ENCODE measurements at regions not wholly inside any gene's neighbourhood (a gene's known extent, or its start where the extent isn't known, plus 50 kb on each side); places are given as distances from the start of the nearest gene placed in this dataset.
A peak's percentile ranks its signal among the peaks of the same experiment; 100 is the strongest.

DNA sequence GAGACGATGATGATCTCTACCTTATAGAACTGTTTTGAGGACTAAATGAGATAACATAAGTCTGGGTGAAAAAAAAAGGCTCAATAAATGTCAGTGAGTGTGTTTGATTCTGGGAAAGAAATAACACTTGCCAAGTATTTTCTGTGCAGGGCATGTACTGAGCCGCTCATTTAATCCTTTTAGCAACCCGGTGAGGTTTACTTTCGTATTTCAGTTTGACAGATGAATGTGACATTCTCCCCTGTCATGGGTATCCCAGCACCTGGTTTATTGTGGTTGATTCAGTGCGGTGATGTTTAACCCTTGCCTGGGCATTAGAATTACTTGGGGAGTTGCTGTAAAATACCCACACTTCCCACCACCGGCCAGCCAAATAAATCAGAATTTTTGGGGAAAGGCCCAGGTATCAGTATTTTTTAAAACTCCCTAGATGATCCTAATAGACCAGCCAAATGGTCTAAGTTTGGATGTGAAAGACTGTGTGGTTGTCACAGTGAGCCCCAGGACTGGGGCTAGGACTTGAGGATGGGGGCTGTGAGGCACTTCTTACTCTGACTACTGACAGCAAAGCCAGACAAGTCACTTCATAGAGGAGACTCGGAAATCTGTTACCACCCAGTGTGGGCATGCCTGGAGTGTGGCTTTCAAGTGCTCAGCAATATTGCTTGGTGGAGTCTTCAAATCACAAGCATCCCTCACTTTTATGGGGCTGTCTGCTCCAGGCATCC lies 100.2 kb upstream of the KCNG1 start:
- Mint-ChIP-seq H3K9me3 (no peaks in the 10 kb centered on the region), H3K27ac (no peak overlapping the region), H3K27me3 (ENCODE audit: low read depth) (no peaks in the 10 kb centered on the region), H3K4me1 (peaks cover 62% of the 10 kb centered on the region), H3K36me3 (no peaks in the 10 kb centered on the region), H3K4me3 (no peak overlapping the region)
- TF ChIP-seq, protein P1, sequence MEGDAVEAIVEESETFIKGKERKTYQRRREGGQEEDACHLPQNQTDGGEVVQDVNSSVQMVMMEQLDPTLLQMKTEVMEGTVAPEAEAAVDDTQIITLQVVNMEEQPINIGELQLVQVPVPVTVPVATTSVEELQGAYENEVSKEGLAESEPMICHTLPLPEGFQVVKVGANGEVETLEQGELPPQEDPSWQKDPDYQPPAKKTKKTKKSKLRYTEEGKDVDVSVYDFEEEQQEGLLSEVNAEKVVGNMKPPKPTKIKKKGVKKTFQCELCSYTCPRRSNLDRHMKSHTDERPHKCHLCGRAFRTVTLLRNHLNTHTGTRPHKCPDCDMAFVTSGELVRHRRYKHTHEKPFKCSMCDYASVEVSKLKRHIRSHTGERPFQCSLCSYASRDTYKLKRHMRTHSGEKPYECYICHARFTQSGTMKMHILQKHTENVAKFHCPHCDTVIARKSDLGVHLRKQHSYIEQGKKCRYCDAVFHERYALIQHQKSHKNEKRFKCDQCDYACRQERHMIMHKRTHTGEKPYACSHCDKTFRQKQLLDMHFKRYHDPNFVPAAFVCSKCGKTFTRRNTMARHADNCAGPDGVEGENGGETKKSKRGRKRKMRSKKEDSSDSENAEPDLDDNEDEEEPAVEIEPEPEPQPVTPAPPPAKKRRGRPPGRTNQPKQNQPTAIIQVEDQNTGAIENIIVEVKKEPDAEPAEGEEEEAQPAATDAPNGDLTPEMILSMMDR (IDR thresholded peaks at IDR 0.05; ENCODE audit: unreplicated experiment) = no peak
- DNase-seq (ENCODE audit: low spot score in 2 of 2, unreplicated experiment in 2 of 2) = no peak

DNA sequence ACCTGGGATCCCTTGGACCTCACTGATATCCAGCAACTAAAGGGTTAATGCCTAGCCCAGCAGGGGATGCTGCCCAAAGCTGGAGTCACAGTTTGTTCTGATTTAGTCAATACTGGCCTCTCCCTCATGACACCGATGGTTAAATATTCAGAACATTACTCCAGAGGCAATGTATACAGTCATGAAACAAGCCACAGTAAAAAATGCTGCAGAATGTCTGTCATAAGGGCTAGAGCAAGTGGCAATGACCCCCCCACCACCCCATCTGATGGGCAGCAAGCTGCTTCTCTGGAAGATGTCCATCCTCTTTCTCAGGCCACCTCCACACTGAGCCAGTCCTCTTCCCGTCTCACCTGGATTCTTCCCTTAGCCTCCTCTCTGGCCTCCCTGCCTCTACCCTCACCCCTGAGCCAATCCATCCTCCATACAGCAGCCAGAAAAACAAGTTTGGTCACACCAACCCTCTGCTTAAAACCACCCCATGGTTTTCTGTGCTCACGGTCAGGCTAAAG lies 99.0 kb upstream of the KCNG1 start:
- Mint-ChIP-seq H3K4me3 (no peak overlapping the region), H3K4me1 (peaks cover 69% of the 10 kb centered on the region), H3K27ac (peak overlapping the region; percentile 5), H3K27me3 (ENCODE audit: low read depth) (no peaks in the 10 kb centered on the region), H3K9me3 (no peaks in the 10 kb centered on the region), H3K36me3 (no peaks in the 10 kb centered on the region)
- TF ChIP-seq, protein P1 (IDR thresholded peaks at IDR 0.05; ENCODE audit: unreplicated experiment) = no peak
- no peak for DNase-seq (ENCODE audit: low spot score in 2 of 2, unreplicated experiment in 2 of 2)

DNA sequence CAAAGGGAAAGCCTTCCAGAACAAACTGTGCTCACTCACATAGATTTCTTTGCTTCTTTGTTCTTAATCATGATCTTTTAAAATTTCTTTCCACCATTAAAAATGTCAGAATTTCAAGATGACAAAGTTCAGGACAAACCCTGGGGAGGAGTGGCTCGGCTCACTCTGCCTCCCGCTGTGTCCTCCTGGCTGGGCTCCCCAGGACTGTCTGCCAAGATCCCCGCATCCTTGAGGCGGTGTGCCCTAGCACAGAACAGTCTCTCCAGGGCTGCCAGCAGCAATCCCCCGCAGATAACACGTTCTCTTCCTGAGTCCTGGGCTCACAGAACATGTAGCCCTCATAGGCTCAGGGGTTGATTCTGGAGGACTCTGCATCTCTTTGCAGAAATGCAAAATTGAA lies 98.4 kb upstream of the KCNG1 start:
- Mint-ChIP-seq H3K4me3 (no peak overlapping the region), H3K9me3 (no peaks in the 10 kb centered on the region), H3K4me1 (peaks cover 67% of the 10 kb centered on the region), H3K36me3 (no peaks in the 10 kb centered on the region), H3K27me3 (ENCODE audit: low read depth) (no peaks in the 10 kb centered on the region), H3K27ac (peak overlapping the region; percentile 53)
- no peak for DNase-seq (ENCODE audit: low spot score in 2 of 2, unreplicated experiment in 2 of 2)
- TF ChIP-seq, protein P1 (IDR thresholded peaks at IDR 0.05; ENCODE audit: unreplicated experiment) = no peak

DNA sequence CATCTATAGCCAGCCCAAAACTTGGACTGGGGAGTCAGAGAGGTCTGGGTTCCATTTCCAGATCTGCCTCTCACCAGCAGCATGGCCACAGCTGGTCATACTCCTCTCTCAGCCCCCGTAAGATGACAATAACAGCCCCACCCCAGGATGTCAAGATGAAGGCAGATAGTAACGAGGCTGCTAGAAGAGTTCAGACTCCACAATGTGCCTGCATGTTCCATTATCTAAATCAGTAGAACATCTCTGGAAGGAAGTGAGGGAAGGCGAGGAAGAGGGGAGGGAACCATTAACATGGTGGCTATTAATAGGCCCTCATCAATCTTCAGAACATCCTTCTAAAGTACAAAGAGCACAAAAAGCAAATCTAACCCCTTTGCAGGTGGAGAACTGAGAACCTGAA lies 98.0 kb upstream of the KCNG1 start:
- H3K9me3 Mint-ChIP-seq = no peaks in the 10 kb centered on the region
- TF ChIP-seq, protein P1 (IDR thresholded peaks at IDR 0.05; ENCODE audit: unreplicated experiment) = no peak
- H3K36me3 Mint-ChIP-seq = no peaks in the 10 kb centered on the region
- DNase-seq (ENCODE audit: low spot score in 2 of 2, unreplicated experiment in 2 of 2) = no peak
- H3K27me3 Mint-ChIP-seq (ENCODE audit: low read depth) = no peaks in the 10 kb centered on the region
- peaks cover 64% of the 10 kb centered on the region for H3K4me1 Mint-ChIP-seq
- H3K27ac Mint-ChIP-seq = peak overlapping the region; percentile 30
- H3K4me3 Mint-ChIP-seq = no peak overlapping the region

DNA sequence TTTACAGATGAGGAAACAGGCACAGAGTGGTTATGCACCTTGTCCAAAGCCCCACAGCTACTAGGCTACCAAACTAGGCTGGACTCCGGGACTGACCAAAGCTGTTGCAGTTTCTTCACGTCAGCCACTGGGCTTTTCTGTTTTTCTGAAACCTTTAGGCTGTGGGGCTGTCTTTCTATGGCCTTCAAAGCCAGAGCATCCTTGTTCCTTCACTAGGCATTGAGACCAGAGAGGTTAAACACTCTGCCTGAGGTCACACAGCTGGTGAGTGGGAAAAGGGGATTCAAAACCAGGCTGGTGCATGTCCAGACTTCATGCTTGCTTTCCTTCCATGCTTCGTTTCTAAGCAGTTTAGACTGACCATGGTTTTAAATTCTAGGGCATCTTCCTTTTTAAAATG lies 97.5 kb upstream of the KCNG1 start:
- no peak for DNase-seq (ENCODE audit: low spot score in 2 of 2, unreplicated experiment in 2 of 2)
- TF ChIP-seq, protein P1 (IDR thresholded peaks at IDR 0.05; ENCODE audit: unreplicated experiment) = no peak
- Mint-ChIP-seq H3K27ac (no peak overlapping the region), H3K4me3 (no peak overlapping the region), H3K9me3 (no peaks in the 10 kb centered on the region), H3K27me3 (ENCODE audit: low read depth) (no peaks in the 10 kb centered on the region), H3K4me1 (peaks cover 60% of the 10 kb centered on the region), H3K36me3 (no peaks in the 10 kb centered on the region)

All from mesothelial cell of epicardium (in vitro differentiated cells).